OCI-LY1 (cell line): ENCODE measurements at regions not wholly inside any gene's neighbourhood (a gene's known extent, or its start where the extent isn't known, plus 50 kb on each side); places are given as distances from the start of the nearest gene placed in this dataset.
"Not testable (repeated sequence)": the region's sequence is repeated elsewhere in the genome, so short reads cannot be mapped to it uniquely, and the experiment has no call there.

ENCODE experiments used
- H2AFZ ChIP-seq: fragments of 200-600 bp; sonication (generic), shearing (Covaris generic); 2 replicates; pipeline ENCODE4 v1.6.0; 2014; ENCODE audit warnings: antibody characterized with exemption, mild to moderate bottlenecking, low read length
- H3F3A ChIP-seq: fragments of 200-600 bp; sonication (generic), shearing (Covaris generic); 2 replicates; pipeline ENCODE4 v1.6.0; 2014; ENCODE audit warnings: mild to moderate bottlenecking, antibody characterized with exemption, low read length, moderate library complexity; ENCODE audit not compliant: insufficient read depth
- H3K27ac ChIP-seq: fragments of 200-600 bp; sonication (generic); 2 replicates; pipeline ENCODE4 v1.5.1; 2014; ENCODE audit warnings: low read length, mixed run types, mild to moderate bottlenecking, low read depth; ENCODE audit not compliant: poor library complexity, severe bottlenecking
- H3K27me3 ChIP-seq: fragments of 200-600 bp; sonication (generic); 2 replicates; pipeline ENCODE4 v1.6.0; 2014; ENCODE audit warnings: antibody characterized with exemption, mild to moderate bottlenecking, low read length, moderate library complexity; ENCODE audit not compliant: insufficient read depth
- H3K36me3 ChIP-seq: fragments of 200-600 bp; sonication (generic); 2 replicates; pipeline ENCODE4 v1.6.1; 2014; ENCODE audit warnings: mild to moderate bottlenecking, antibody characterized with exemption, low read length, moderate library complexity, mixed read lengths; ENCODE audit not compliant: insufficient read depth
- H3K4me1 ChIP-seq: fragments of 200-600 bp; sonication (generic); 2 replicates; pipeline ENCODE4 v1.5.1; 2014; ENCODE audit warnings: mild to moderate bottlenecking, low read length, moderate library complexity; ENCODE audit not compliant: insufficient read depth, severe bottlenecking
- H3K4me2 ChIP-seq: fragments of 200-600 bp; sonication (generic), shearing (Covaris generic); 2 replicates; pipeline ENCODE4 v1.6.1; 2014; ENCODE audit warnings: low read length
- H3K4me3 ChIP-seq: fragments of 200-600 bp; sonication (generic); 2 replicates; pipeline ENCODE4 v1.5.1; 2014; ENCODE audit warnings: low read length, low read depth, mild to moderate bottlenecking, mixed read lengths; ENCODE audit not compliant: poor library complexity, severe bottlenecking
- H3K79me2 ChIP-seq: fragments of 200-600 bp; shearing (Covaris generic); 2 replicates; pipeline ENCODE4 v1.6.1; 2016; ENCODE audit warnings: mixed run types, low read length, mixed read lengths; ENCODE audit not compliant: insufficient read depth
- H3K9ac ChIP-seq: fragments of 200-600 bp; sonication (generic), shearing (Covaris generic); 2 replicates; pipeline ENCODE4 v1.6.1; 2014; ENCODE audit warnings: mild to moderate bottlenecking, low read length, mixed read lengths
- H3K9me2 ChIP-seq: fragments of 200-600 bp; sonication (generic), shearing (Covaris generic); 2 replicates; pipeline ENCODE4 v1.6.1; 2014; ENCODE audit warnings: low read depth, mild to moderate bottlenecking, low read length, mixed read lengths
- H3K9me3 ChIP-seq: fragments of 200-600 bp; shearing (Covaris generic); 2 replicates; pipeline ENCODE4 v1.6.1; 2014; ENCODE audit warnings: low read length, mixed read lengths
- H4K20me1 ChIP-seq: fragments of 200-600 bp; sonication (generic), shearing (Covaris generic); 2 replicates; pipeline ENCODE4 v1.6.0; 2016; ENCODE audit warnings: mild to moderate bottlenecking, low read length; ENCODE audit not compliant: insufficient read depth
- CTCF ChIP-seq: fragments of 200-600 bp; sonication (generic), shearing (Covaris generic); IDR thresholded peaks from 2 replicates; pipeline ENCODE4 v1.5.1; 2017; ENCODE audit warnings: mild to moderate bottlenecking, antibody characterized with exemption, low read length, moderate library complexity, mixed read lengths
- EZH2 ChIP-seq: fragments of 200-600 bp; sonication (generic), shearing (Covaris generic); IDR thresholded peaks from 2 replicates; pipeline ENCODE4 v1.8.0; 2017; ENCODE audit warnings: borderline replicate concordance, mixed run types, mild to moderate bottlenecking, antibody characterized with exemption, low read length, moderate library complexity, mixed read lengths

- Histone ChIP-seq H3K36me3 (no peaks in the 10 kb centered on the region), H3K9me3 (no peaks in the 10 kb centered on the region), H4K20me1 (no peaks in the 10 kb centered on the region), H3K9ac (no peak overlapping the region), H3K27ac (no peak overlapping the region), H3K79me2 (no peaks in the 10 kb centered on the region), H2AFZ (no peak overlapping the region), H3K9me2 (no peaks in the 10 kb centered on the region), H3K4me1 (no peaks in the 10 kb centered on the region), H3F3A (no peaks in the 10 kb centered on the region), H3K4me3 (no peak overlapping the region), H3K4me2 (no peak overlapping the region), H3K27me3 (no peaks in the 10 kb centered on the region; the same call in 1 of the 2 replicates)
- TF ChIP-seq CTCF: no peak
- no peak for TF ChIP-seq EZH2
Measured at GRCh38 chr6:14553515-14553914, 435.9 kb downstream of the CD83 start.

GRCh38 chr6:14555804-14556203 is 438.2 kb downstream of the CD83 start:
- TF ChIP-seq EZH2 (no peak), CTCF (no peak)
- no peak overlapping the region for H3K27ac ChIP-seq

GRCh38 chr6:14559746-14560536 is 442.4 kb downstream of the CD83 start:
- no peak for TF ChIP-seq CTCF
- TF ChIP-seq EZH2: no peak
- no peaks in the 10 kb centered on the region for H3K36me3 ChIP-seq

More at GRCh38 chr6:14555804-14556203, 438.2 kb downstream of the CD83 start:
- Histone ChIP-seq H3K4me3 (no peak overlapping the region), H3K4me2 (no peak overlapping the region), H3K9ac (no peak overlapping the region), H3K36me3 (no peaks in the 10 kb centered on the region), H3K79me2 (no peaks in the 10 kb centered on the region), H2AFZ (no peak overlapping the region), H3K27me3 (no peaks in the 10 kb centered on the region), H3K4me1 (no peaks in the 10 kb centered on the region), H3K9me3 (no peaks in the 10 kb centered on the region), H4K20me1 (no peaks in the 10 kb centered on the region), H3F3A (no peaks in the 10 kb centered on the region), H3K9me2 (no peaks in the 10 kb centered on the region)

GRCh38 chr6:14561563-14561962 is 444.0 kb downstream of the CD83 start:
- H4K20me1 ChIP-seq, H2AFZ ChIP-seq, H3K9me2 ChIP-seq, H3K4me1 ChIP-seq, H3K36me3 ChIP-seq, H3K27ac ChIP-seq, H3K79me2 ChIP-seq, H3F3A ChIP-seq, H3K4me2 ChIP-seq, H3K9me3 ChIP-seq, H3K27me3 ChIP-seq, H3K9ac ChIP-seq, H3K4me3 ChIP-seq: not testable (repeated sequence)

More at GRCh38 chr6:14559746-14560536, 442.4 kb downstream of the CD83 start:
- Histone ChIP-seq H3K4me1 (no peaks in the 10 kb centered on the region), H3K9me2 (no peaks in the 10 kb centered on the region), H4K20me1 (no peaks in the 10 kb centered on the region), H3K9me3 (no peaks in the 10 kb centered on the region), H3K79me2 (no peaks in the 10 kb centered on the region), H3F3A (no peaks in the 10 kb centered on the region), H3K27me3 (no peaks in the 10 kb centered on the region), H3K27ac (no peak overlapping the region), H3K4me3 (no peak overlapping the region), H3K4me2 (no peak overlapping the region), H3K9ac (no peak overlapping the region), H2AFZ (no peak overlapping the region)
